Neural crest cell (in vitro differentiated cells): ENCODE measurements at regions not wholly inside any gene's neighbourhood (a gene's known extent, or its start where the extent isn't known, plus 50 kb on each side); places are given as distances from the start of the nearest gene placed in this dataset.

ENCODE experiments used
- DNase-seq: peaks from one replicate; pipeline ENCODE4 v3.0.0; 2021; ENCODE audit warnings: low read depth, mixed read lengths, low spot score
- H3K27ac Mint-ChIP-seq: one replicate; pipeline ENCODE4 v1.8.0; 2021; ENCODE audit warnings: mild to moderate bottlenecking, mixed read lengths; ENCODE audit not compliant: unreplicated experiment
- H3K27me3 Mint-ChIP-seq: 2 replicates; pipeline ENCODE4 v1.8.0; 2021; ENCODE audit warnings: low read depth, mild to moderate bottlenecking, mixed read lengths
- H3K36me3 Mint-ChIP-seq: 2 replicates; pipeline ENCODE4 v1.8.0; 2021; ENCODE audit warnings: low read depth, mild to moderate bottlenecking, mixed read lengths
- H3K4me1 Mint-ChIP-seq: 2 replicates; pipeline ENCODE4 v1.8.0; 2021; ENCODE audit warnings: mixed read lengths
- H3K4me3 Mint-ChIP-seq: one replicate; pipeline ENCODE4 v1.8.0; 2021; ENCODE audit warnings: mild to moderate bottlenecking, mixed read lengths
- H3K9me3 Mint-ChIP-seq: 2 replicates; pipeline ENCODE4 v1.8.0; 2021; ENCODE audit warnings: mixed read lengths
- CTCF ChIP-seq: fragments of 200-600 bp; sonication (generic); conservative IDR thresholded peaks from 2 replicates; pipeline ENCODE4 v1.5.0; 2021; ENCODE audit warnings: antibody characterized with exemption, mild to moderate bottlenecking

DNA sequence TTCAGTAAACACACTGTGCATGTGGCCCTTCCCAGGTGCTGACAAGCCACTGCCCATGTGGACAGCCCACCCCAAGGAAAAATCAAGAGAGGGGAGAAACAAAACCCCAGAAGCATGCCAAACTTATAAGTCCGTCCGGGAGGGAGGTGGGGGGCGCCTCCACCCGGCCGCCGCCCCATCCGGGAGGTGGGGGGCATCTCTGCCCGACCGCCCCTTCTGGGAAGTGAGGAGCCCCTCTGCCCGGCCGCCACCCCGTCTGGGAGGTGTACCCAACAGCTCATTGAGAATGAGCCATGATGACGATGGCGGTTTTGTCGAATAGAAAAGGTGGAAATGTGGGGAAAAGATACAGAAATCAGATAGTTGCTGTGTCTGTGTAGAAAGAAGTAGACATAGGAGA is 53.8 kb upstream of the C2CD4B start:
- Mint-ChIP-seq H3K4me1 (no peaks in the 10 kb centered on the region), H3K27ac (no peak overlapping the region), H3K4me3 (no peak overlapping the region), H3K27me3 (peaks cover 3% of the 10 kb centered on the region), H3K36me3 (peaks cover 5% of the 10 kb centered on the region), H3K9me3 (peaks cover 7% of the 10 kb centered on the region)
- TF ChIP-seq CTCF: no peak
- no peak for DNase-seq

DNA sequence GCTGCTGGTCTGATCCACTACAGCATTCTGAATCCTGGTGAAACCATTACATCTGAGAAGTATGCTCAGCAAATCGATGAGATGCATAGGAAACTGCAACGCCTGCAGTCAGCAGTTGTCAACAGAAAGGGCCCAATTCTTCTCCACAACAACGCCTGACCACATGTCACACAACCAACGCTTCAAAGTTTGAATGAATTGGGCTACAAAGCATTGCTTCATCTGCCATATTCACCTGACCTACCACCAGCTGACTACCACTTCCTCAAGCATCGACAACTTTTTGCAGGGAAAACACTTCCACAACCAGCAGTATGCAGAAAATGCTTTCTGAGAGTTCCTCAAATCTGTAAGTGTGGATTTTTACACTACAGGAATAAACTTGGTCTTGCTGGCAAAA is 54.7 kb upstream of the C2CD4B start:
- H3K27me3 Mint-ChIP-seq: peaks cover 3% of the 10 kb centered on the region
- peaks cover 5% of the 10 kb centered on the region for H3K36me3 Mint-ChIP-seq
- peaks cover 7% of the 10 kb centered on the region for H3K9me3 Mint-ChIP-seq
- no peaks in the 10 kb centered on the region for H3K4me1 Mint-ChIP-seq
- no peak overlapping the region for H3K27ac Mint-ChIP-seq
- H3K4me3 Mint-ChIP-seq: no peak overlapping the region
- DNase-seq: no peak
- TF ChIP-seq CTCF: no peak

DNA sequence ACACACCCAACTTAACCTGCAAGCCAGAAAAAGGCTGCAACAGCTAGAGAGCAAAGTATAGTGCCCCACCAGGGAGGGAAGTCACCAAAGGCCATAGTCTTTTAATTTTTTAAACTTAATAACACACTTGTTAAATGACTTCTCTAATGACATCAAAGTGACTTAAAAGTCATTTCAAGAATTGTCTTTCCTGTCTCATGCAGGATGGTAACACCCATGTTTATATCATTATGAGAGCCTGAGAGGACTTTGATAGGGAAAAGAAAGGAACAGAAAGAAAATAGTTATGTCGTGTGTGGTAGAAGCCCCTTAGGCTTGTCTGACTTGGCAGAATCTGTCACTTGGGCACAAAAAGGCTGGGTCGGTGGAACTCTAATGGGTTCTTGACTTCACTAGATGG is 57.9 kb upstream of the C2CD4B start:
- Mint-ChIP-seq H3K4me3 (no peak overlapping the region), H3K27ac (no peak overlapping the region), H3K36me3 (peaks cover 5% of the 10 kb centered on the region), H3K9me3 (peaks cover 5% of the 10 kb centered on the region), H3K27me3 (peaks cover 3% of the 10 kb centered on the region), H3K4me1 (no peaks in the 10 kb centered on the region)
- no peak for DNase-seq
- TF ChIP-seq CTCF: no peak

GRCh38 chr15:62228604-62229003 is 63.5 kb upstream of the C2CD4B start:
- no peaks in the 10 kb centered on the region for H3K4me1 Mint-ChIP-seq
- H3K9me3 Mint-ChIP-seq: no peaks in the 10 kb centered on the region
- peaks cover 6% of the 10 kb centered on the region for H3K27me3 Mint-ChIP-seq
- H3K27ac Mint-ChIP-seq: no peak overlapping the region
- H3K4me3 Mint-ChIP-seq: no peak overlapping the region
- DNase-seq: no peak
- no peaks in the 10 kb centered on the region for H3K36me3 Mint-ChIP-seq
- no peak for TF ChIP-seq CTCF

DNA sequence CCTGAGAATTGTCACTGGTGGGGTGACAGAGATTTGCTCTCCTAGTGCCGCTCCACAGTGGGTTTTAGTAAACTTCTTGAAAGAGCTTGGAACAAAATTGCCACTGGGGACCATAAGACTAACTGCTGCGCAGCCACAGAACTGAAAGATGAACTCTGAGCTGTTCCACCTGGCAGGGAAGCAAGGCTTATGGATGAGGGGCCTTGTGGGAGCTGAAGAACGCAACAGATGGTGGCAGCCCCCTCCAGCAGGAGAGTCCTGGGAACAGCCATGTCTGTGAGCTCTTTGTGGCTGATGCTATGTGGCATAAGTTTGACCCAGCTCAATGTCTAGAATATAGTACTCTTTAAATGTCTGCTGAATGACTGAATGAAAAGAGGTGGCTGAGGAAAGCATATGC is 66.8 kb upstream of the C2CD4B start:
- Mint-ChIP-seq H3K9me3 (no peaks in the 10 kb centered on the region), H3K27me3 (peaks cover 8% of the 10 kb centered on the region), H3K4me1 (no peaks in the 10 kb centered on the region), H3K36me3 (no peaks in the 10 kb centered on the region), H3K4me3 (no peak overlapping the region), H3K27ac (no peak overlapping the region)
- no peak for DNase-seq
- no peak for TF ChIP-seq CTCF
